ENCODE measurements at regions not wholly inside any gene's neighbourhood (a gene's known extent, or its start where the extent isn't known, plus 50 kb on each side); places are given as distances from the start of the nearest gene placed in this dataset.

DNA sequence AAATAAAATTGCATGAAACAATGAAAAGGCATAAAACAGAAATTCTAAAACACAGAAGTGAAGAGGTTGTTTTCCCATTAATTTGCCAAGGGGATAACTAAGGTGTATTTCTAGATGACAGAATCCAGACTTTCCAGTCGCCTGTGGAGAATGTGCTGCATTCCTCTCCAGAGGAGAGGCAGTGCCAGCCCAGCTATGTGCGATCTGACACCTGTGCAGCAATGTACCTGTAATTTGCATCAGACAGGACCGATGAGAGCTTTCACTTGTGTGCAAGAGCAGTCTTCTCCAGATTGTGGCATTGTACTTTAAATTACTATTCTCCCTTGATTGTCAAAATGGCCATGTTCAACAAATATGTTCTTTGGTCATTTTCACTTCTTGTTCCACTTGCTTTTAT lies 1037.9 kb downstream of the EFNB2 start:
- Histone ChIP-seq H3K27ac (ENCODE audit: extremely low read depth, low read depth, low read length) (no peak overlapping the region), H3K4me1 (ENCODE audit: control insufficient read depth, insufficient read depth, low read length) (no peaks in the 10 kb centered on the region), H3K9me3 (ENCODE audit: control insufficient read depth, insufficient read depth, low read depth, low read length) (no peaks in the 10 kb centered on the region), H3K4me3 (ENCODE audit: low read depth, low read length) (no peak overlapping the region), H3K36me3 (ENCODE audit: control insufficient read depth in 2 of 2, insufficient read depth in 1 of 2, low read length in 2 of 2) (no peaks in the 10 kb centered on the region)
- ChIA-PET CTCF (interaction anchor here (0.5 kb wide), 1 partner anchor 12 kb away, joined by 4 read pairs; no protein-coding TSS in a partner anchor), POLR2A (no interaction called here)
- no peak for TF ChIP-seq SCRT2 (tag by site-specific recombination; IDR thresholded peaks at IDR 0.05)
- no peak for TF ChIP-seq ZNF423 (tag by site-specific recombination; IDR thresholded peaks at IDR 0.05)
- TF ChIP-seq ZNF112 (tag by site-specific recombination; IDR thresholded peaks at IDR 0.05): no peak
- TF ChIP-seq, protein P1, sequence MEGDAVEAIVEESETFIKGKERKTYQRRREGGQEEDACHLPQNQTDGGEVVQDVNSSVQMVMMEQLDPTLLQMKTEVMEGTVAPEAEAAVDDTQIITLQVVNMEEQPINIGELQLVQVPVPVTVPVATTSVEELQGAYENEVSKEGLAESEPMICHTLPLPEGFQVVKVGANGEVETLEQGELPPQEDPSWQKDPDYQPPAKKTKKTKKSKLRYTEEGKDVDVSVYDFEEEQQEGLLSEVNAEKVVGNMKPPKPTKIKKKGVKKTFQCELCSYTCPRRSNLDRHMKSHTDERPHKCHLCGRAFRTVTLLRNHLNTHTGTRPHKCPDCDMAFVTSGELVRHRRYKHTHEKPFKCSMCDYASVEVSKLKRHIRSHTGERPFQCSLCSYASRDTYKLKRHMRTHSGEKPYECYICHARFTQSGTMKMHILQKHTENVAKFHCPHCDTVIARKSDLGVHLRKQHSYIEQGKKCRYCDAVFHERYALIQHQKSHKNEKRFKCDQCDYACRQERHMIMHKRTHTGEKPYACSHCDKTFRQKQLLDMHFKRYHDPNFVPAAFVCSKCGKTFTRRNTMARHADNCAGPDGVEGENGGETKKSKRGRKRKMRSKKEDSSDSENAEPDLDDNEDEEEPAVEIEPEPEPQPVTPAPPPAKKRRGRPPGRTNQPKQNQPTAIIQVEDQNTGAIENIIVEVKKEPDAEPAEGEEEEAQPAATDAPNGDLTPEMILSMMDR (tag by site-specific recombination; IDR thresholded peaks at IDR 0.05): no peak
- TF ChIP-seq ZNF777 (tag by site-specific recombination; IDR thresholded peaks at IDR 0.05; ENCODE audit: borderline replicate concordance): no peak

DNA sequence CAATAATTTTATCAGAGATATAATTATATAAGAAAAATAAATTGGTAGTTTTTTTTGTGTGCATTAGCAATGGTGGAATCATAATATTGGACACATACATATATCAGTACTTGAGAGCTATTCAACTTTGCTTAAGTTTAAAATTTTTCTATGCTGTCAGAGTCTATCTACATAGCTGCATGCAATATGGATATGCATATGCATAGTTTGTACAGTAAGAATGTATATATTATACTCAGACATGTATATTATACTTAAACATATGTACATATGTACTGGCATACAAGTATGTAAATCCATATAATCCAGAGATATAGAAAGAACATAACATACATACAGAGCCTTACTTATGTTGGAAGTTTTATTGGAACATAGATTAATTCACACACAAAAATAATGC lies 1043.2 kb downstream of the EFNB2 start:
- Histone ChIP-seq H3K4me3 (ENCODE audit: low read depth, low read length) (no peak overlapping the region), H3K36me3 (ENCODE audit: control insufficient read depth in 2 of 2, insufficient read depth in 1 of 2, low read length in 2 of 2) (no peaks in the 10 kb centered on the region), H3K4me1 (ENCODE audit: control insufficient read depth, insufficient read depth, low read length) (no peaks in the 10 kb centered on the region), H3K9me3 (ENCODE audit: control insufficient read depth, insufficient read depth, low read depth, low read length) (no peaks in the 10 kb centered on the region), H3K27ac (ENCODE audit: extremely low read depth, low read depth, low read length) (no peak overlapping the region)
- ChIA-PET CTCF (no interaction called here), POLR2A (no interaction called here)
- TF ChIP-seq ZNF221 (tag by site-specific recombination; IDR thresholded peaks at IDR 0.05; ENCODE audit: borderline replicate concordance) (no peak), ZSCAN30 (tag by site-specific recombination; IDR thresholded peaks at IDR 0.05) (no peak), SETDB1 (IDR thresholded peaks at IDR 0.05; ENCODE audit: insufficient read length, low read length) (no peak), WT1 (tag by site-specific recombination; IDR thresholded peaks at IDR 0.05) (no peak), ZNF501 (tag by site-specific recombination; IDR thresholded peaks at IDR 0.05) (no peak), BCL11A (tag by site-specific recombination; IDR thresholded peaks at IDR 0.05; ENCODE audit: low read depth) (no peak), ZNF777 (tag by site-specific recombination; IDR thresholded peaks at IDR 0.05; ENCODE audit: borderline replicate concordance) (no peak), OSR2 (tag by site-specific recombination; IDR thresholded peaks at IDR 0.05) (no peak), ZNF660 (tag by site-specific recombination; IDR thresholded peaks at IDR 0.05) (no peak), ZSCAN16 (tag by site-specific recombination; IDR thresholded peaks at IDR 0.05) (no peak), ZBTB8A (tag by site-specific recombination; IDR thresholded peaks at IDR 0.05) (no peak), SP7 (tag by site-specific recombination; IDR thresholded peaks at IDR 0.05) (no peak), ZNF341 (tag by site-specific recombination; IDR thresholded peaks at IDR 0.05; ENCODE audit: low read depth) (no peak), ZNF529 (tag by site-specific recombination; IDR thresholded peaks at IDR 0.05; ENCODE audit: insufficient replicate concordance) (no peak), BCL6B (tag by site-specific recombination; IDR thresholded peaks at IDR 0.05) (no peak), PRDM1 (tag by site-specific recombination; IDR thresholded peaks at IDR 0.05) (no peak), ZNF292 (tag by site-specific recombination; IDR thresholded peaks at IDR 0.05; ENCODE audit: borderline replicate concordance, low read depth) (no peak)
- TF ChIP-seq, protein P2, sequence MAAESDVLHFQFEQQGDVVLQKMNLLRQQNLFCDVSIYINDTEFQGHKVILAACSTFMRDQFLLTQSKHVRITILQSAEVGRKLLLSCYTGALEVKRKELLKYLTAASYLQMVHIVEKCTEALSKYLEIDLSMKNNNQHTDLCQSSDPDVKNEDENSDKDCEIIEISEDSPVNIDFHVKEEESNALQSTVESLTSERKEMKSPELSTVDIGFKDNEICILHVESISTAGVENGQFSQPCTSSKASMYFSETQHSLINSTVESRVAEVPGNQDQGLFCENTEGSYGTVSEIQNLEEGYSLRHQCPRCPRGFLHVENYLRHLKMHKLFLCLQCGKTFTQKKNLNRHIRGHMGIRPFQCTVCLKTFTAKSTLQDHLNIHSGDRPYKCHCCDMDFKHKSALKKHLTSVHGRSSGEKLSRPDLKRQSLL (tag by site-specific recombination; IDR thresholded peaks at IDR 0.05): no peak
- TF ChIP-seq, protein P3, sequence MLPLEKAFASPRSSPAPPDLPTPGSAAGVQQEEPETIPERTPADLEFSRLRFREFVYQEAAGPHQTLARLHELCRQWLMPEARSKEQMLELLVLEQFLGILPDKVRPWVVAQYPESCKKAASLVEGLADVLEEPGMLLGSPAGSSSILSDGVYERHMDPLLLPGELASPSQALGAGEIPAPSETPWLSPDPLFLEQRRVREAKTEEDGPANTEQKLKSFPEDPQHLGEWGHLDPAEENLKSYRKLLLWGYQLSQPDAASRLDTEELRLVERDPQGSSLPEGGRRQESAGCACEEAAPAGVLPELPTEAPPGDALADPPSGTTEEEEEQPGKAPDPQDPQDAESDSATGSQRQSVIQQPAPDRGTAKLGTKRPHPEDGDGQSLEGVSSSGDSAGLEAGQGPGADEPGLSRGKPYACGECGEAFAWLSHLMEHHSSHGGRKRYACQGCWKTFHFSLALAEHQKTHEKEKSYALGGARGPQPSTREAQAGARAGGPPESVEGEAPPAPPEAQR (tag by site-specific recombination; IDR thresholded peaks at IDR 0.05): no peak
- TF ChIP-seq, protein P4, sequence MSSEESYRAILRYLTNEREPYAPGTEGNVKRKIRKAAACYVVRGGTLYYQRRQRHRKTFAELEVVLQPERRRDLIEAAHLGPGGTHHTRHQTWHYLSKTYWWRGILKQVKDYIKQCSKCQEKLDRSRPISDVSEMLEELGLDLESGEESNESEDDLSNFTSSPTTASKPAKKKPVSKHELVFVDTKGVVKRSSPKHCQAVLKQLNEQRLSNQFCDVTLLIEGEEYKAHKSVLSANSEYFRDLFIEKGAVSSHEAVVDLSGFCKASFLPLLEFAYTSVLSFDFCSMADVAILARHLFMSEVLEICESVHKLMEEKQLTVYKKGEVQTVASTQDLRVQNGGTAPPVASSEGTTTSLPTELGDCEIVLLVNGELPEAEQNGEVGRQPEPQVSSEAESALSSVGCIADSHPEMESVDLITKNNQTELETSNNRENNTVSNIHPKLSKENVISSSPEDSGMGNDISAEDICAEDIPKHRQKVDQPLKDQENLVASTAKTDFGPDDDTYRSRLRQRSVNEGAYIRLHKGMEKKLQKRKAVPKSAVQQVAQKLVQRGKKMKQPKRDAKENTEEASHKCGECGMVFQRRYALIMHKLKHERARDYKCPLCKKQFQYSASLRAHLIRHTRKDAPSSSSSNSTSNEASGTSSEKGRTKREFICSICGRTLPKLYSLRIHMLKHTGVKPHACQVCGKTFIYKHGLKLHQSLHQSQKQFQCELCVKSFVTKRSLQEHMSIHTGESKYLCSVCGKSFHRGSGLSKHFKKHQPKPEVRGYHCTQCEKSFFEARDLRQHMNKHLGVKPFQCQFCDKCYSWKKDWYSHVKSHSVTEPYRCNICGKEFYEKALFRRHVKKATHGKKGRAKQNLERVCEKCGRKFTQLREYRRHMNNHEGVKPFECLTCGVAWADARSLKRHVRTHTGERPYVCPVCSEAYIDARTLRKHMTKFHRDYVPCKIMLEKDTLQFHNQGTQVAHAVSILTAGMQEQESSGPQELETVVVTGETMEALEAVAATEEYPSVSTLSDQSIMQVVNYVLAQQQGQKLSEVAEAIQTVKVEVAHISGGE (tag by site-specific recombination; conservative IDR thresholded peaks at IDR 0.05; ENCODE audit: low read depth): no peak
